ENCODE measurements at regions not wholly inside any gene's neighbourhood (a gene's known extent, or its start where the extent isn't known, plus 50 kb on each side); places are given as distances from the start of the nearest gene placed in this dataset.
"Not testable (repeated sequence)": the region's sequence is repeated elsewhere in the genome, so short reads cannot be mapped to it uniquely, and the experiment has no call there.

- not testable (repeated sequence) for TF ChIP-seq REST (IDR thresholded peaks at IDR 0.05); CTCF (IDR thresholded peaks at IDR 0.05; ENCODE audit: low read depth, low read length, missing input control); GABPA (IDR thresholded peaks at IDR 0.05 in 1 of 2, conservative IDR thresholded peaks at IDR 0.05 in 1 of 2); EGR1 (IDR thresholded peaks at IDR 0.05; ENCODE audit: low read depth in 2 of 2)
Measured at GRCh38 chr7:149687820-149688219, 85.6 kb downstream of the ZNF467 start.
